OCI-LY1 (cell line): ENCODE measurements at regions not wholly inside any gene's neighbourhood (a gene's known extent, or its start where the extent isn't known, plus 50 kb on each side); places are given as distances from the start of the nearest gene placed in this dataset.

ENCODE experiments used
- H2AFZ ChIP-seq: fragments of 200-600 bp; sonication (generic), shearing (Covaris generic); 2 replicates; pipeline ENCODE4 v1.6.0; 2014; ENCODE audit warnings: antibody characterized with exemption, mild to moderate bottlenecking, low read length
- H3F3A ChIP-seq: fragments of 200-600 bp; sonication (generic), shearing (Covaris generic); 2 replicates; pipeline ENCODE4 v1.6.0; 2014; ENCODE audit warnings: mild to moderate bottlenecking, antibody characterized with exemption, low read length, moderate library complexity; ENCODE audit not compliant: insufficient read depth
- H3K27ac ChIP-seq: fragments of 200-600 bp; sonication (generic); 2 replicates; pipeline ENCODE4 v1.5.1; 2014; ENCODE audit warnings: low read length, mixed run types, mild to moderate bottlenecking, low read depth; ENCODE audit not compliant: poor library complexity, severe bottlenecking
- H3K27me3 ChIP-seq: fragments of 200-600 bp; sonication (generic); 2 replicates; pipeline ENCODE4 v1.6.0; 2014; ENCODE audit warnings: antibody characterized with exemption, mild to moderate bottlenecking, low read length, moderate library complexity; ENCODE audit not compliant: insufficient read depth
- H3K36me3 ChIP-seq: fragments of 200-600 bp; sonication (generic); 2 replicates; pipeline ENCODE4 v1.6.1; 2014; ENCODE audit warnings: mild to moderate bottlenecking, antibody characterized with exemption, low read length, moderate library complexity, mixed read lengths; ENCODE audit not compliant: insufficient read depth
- H3K4me1 ChIP-seq: fragments of 200-600 bp; sonication (generic); 2 replicates; pipeline ENCODE4 v1.5.1; 2014; ENCODE audit warnings: mild to moderate bottlenecking, low read length, moderate library complexity; ENCODE audit not compliant: insufficient read depth, severe bottlenecking
- H3K4me2 ChIP-seq: fragments of 200-600 bp; sonication (generic), shearing (Covaris generic); 2 replicates; pipeline ENCODE4 v1.6.1; 2014; ENCODE audit warnings: low read length
- H3K4me3 ChIP-seq: fragments of 200-600 bp; sonication (generic); 2 replicates; pipeline ENCODE4 v1.5.1; 2014; ENCODE audit warnings: low read length, low read depth, mild to moderate bottlenecking, mixed read lengths; ENCODE audit not compliant: poor library complexity, severe bottlenecking
- H3K79me2 ChIP-seq: fragments of 200-600 bp; shearing (Covaris generic); 2 replicates; pipeline ENCODE4 v1.6.1; 2016; ENCODE audit warnings: mixed run types, low read length, mixed read lengths; ENCODE audit not compliant: insufficient read depth
- H3K9ac ChIP-seq: fragments of 200-600 bp; sonication (generic), shearing (Covaris generic); 2 replicates; pipeline ENCODE4 v1.6.1; 2014; ENCODE audit warnings: mild to moderate bottlenecking, low read length, mixed read lengths
- H3K9me2 ChIP-seq: fragments of 200-600 bp; sonication (generic), shearing (Covaris generic); 2 replicates; pipeline ENCODE4 v1.6.1; 2014; ENCODE audit warnings: low read depth, mild to moderate bottlenecking, low read length, mixed read lengths
- H3K9me3 ChIP-seq: fragments of 200-600 bp; shearing (Covaris generic); 2 replicates; pipeline ENCODE4 v1.6.1; 2014; ENCODE audit warnings: low read length, mixed read lengths
- H4K20me1 ChIP-seq: fragments of 200-600 bp; sonication (generic), shearing (Covaris generic); 2 replicates; pipeline ENCODE4 v1.6.0; 2016; ENCODE audit warnings: mild to moderate bottlenecking, low read length; ENCODE audit not compliant: insufficient read depth
- EZH2 ChIP-seq: fragments of 200-600 bp; sonication (generic), shearing (Covaris generic); IDR thresholded peaks from 2 replicates; pipeline ENCODE4 v1.8.0; 2017; ENCODE audit warnings: borderline replicate concordance, mixed run types, mild to moderate bottlenecking, antibody characterized with exemption, low read length, moderate library complexity, mixed read lengths
- TF ChIP-seq, protein P1 (sequence below): fragments of 200-600 bp; sonication (generic), shearing (Covaris generic); IDR thresholded peaks from 2 replicates; pipeline ENCODE4 v1.5.1; 2017; ENCODE audit warnings: mild to moderate bottlenecking, antibody characterized with exemption, low read length, moderate library complexity, mixed read lengths

DNA sequence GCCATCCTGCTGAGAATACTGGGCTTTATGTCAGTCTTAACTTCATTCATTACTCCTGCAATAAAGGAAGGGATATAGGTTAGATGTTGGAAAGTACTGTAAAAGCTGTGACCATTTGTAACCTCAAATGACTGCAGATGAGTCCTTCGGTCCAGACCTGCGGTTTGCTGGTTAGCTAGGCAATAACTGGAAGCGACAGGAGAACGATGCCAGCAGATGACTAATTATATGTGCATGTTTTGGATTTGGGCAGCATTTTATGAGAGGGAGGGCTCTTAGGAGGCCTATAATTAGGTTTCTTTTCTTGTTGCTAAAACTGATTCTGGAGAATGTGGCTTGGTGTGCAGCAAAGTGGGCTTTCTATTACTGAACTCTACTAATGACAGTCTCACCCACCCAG lies 205.6 kb downstream of the TMEM182 start:
- TF ChIP-seq, protein P1, sequence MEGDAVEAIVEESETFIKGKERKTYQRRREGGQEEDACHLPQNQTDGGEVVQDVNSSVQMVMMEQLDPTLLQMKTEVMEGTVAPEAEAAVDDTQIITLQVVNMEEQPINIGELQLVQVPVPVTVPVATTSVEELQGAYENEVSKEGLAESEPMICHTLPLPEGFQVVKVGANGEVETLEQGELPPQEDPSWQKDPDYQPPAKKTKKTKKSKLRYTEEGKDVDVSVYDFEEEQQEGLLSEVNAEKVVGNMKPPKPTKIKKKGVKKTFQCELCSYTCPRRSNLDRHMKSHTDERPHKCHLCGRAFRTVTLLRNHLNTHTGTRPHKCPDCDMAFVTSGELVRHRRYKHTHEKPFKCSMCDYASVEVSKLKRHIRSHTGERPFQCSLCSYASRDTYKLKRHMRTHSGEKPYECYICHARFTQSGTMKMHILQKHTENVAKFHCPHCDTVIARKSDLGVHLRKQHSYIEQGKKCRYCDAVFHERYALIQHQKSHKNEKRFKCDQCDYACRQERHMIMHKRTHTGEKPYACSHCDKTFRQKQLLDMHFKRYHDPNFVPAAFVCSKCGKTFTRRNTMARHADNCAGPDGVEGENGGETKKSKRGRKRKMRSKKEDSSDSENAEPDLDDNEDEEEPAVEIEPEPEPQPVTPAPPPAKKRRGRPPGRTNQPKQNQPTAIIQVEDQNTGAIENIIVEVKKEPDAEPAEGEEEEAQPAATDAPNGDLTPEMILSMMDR, result no peak
- TF ChIP-seq EZH2, result no peak
- H3K36me3 ChIP-seq, result no peaks in the 10 kb centered on the region
- no peak overlapping the region for H3K9ac ChIP-seq
- H3F3A ChIP-seq, result no peaks in the 10 kb centered on the region
- no peaks in the 10 kb centered on the region for H3K27me3 ChIP-seq
- no peak overlapping the region for H3K27ac ChIP-seq
- no peaks in the 10 kb centered on the region for H4K20me1 ChIP-seq
- no peak overlapping the region for H3K4me2 ChIP-seq
- H3K79me2 ChIP-seq, result no peaks in the 10 kb centered on the region
- no peaks in the 10 kb centered on the region for H3K9me2 ChIP-seq
- H3K4me3 ChIP-seq, result no peak overlapping the region
- H3K4me1 ChIP-seq, result no peaks in the 10 kb centered on the region
- no peak overlapping the region for H2AFZ ChIP-seq
- H3K9me3 ChIP-seq, result no peaks in the 10 kb centered on the region

DNA sequence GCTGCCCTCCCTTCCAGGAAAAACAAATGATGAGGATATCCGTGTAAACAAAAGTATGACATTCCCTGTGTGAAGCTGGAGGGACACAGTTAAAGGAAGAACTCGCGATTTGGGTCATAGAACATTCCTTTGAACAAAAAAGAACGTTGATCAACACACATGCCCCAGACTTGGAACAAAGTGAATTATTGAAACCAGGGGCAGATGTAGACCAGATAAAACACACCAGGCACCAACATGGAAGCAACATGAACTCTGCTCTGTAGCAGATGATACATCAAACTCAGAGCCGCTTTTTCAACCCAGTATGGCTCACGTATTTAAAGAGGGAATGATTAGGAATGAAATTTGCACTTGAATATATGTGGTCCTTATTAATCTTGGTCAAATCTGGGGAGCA lies 206.5 kb downstream of the TMEM182 start:
- H3K9me2 ChIP-seq, result no peaks in the 10 kb centered on the region
- H3K9me3 ChIP-seq, result no peaks in the 10 kb centered on the region
- no peak overlapping the region for H3K4me2 ChIP-seq
- H3K27ac ChIP-seq, result no peak overlapping the region
- TF ChIP-seq EZH2, result no peak
- TF ChIP-seq, protein P1, result no peak
- no peak overlapping the region for H2AFZ ChIP-seq
- H3F3A ChIP-seq, result no peaks in the 10 kb centered on the region
- no peaks in the 10 kb centered on the region for H3K36me3 ChIP-seq
- H4K20me1 ChIP-seq, result no peaks in the 10 kb centered on the region
- no peaks in the 10 kb centered on the region for H3K79me2 ChIP-seq
- no peak overlapping the region for H3K9ac ChIP-seq
- H3K4me3 ChIP-seq, result no peak overlapping the region
- H3K4me1 ChIP-seq, result no peaks in the 10 kb centered on the region
- H3K27me3 ChIP-seq, result no peaks in the 10 kb centered on the region

DNA sequence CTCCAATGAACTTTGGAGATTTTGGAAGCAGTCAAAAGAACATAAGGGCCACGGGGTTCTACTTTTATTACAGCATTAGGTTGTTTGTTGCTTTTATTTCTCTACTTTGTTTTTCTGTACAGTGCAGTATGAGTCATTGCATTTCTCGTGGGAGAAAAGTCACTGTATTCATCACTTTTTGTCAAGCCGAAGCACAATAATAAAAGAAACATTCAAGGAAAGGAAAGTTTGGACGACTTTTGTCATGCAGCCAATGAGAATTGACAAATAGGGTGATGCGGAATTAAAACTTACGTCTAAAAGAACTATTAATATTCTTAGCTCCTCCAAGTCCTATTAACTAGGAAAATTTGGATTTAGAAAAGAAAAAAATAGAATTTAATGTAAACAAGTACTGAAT lies 209.9 kb downstream of the TMEM182 start:
- Histone ChIP-seq H3K27ac (no peak overlapping the region), H3K79me2 (no peaks in the 10 kb centered on the region)

More for the DNA sequence above, 209.9 kb downstream of the TMEM182 start:
- Histone ChIP-seq H3K4me2 (no peak overlapping the region), H4K20me1 (no peaks in the 10 kb centered on the region), H3K9me2 (no peaks in the 10 kb centered on the region), H3K4me3 (no peak overlapping the region), H2AFZ (no peak overlapping the region), H3K9me3 (no peaks in the 10 kb centered on the region), H3K9ac (no peak overlapping the region), H3K27me3 (no peaks in the 10 kb centered on the region), H3K36me3 (no peaks in the 10 kb centered on the region), H3K4me1 (no peaks in the 10 kb centered on the region), H3F3A (no peaks in the 10 kb centered on the region)
- TF ChIP-seq, protein P1, result no peak
- no peak for TF ChIP-seq EZH2
